HG03571 (cell line): ENCODE measurements at regions not wholly inside any gene's neighbourhood (a gene's known extent, or its start where the extent isn't known, plus 50 kb on each side); places are given as distances from the start of the nearest gene placed in this dataset.

Experiments
- ATAC-seq: cut with Tn5 transposase; IDR thresholded peaks from one replicate; pipeline ENCODE4 v1.9.1; 2021; ENCODE audit not compliant: unreplicated experiment

- ATAC-seq = no peak
These were observed 178.0 kb upstream of the DMRT1 start for GRCh38 chr9:663541-663940.

GRCh38 chr9:665296-665695 lies 176.2 kb upstream of the DMRT1 start:
- no peak for ATAC-seq

- ATAC-seq = no peak
These were observed 169.5 kb upstream of the DMRT1 start for GRCh38 chr9:671997-672396.

GRCh38 chr9:672851-673250 lies 168.6 kb upstream of the DMRT1 start:
- no peak for ATAC-seq

- ATAC-seq = no peak
These were observed 168.1 kb upstream of the DMRT1 start for GRCh38 chr9:673264-673965.

GRCh38 chr9:673966-674526 lies 167.5 kb upstream of the DMRT1 start:
- no peak for ATAC-seq

GRCh38 chr9:675697-676370 lies 165.7 kb upstream of the DMRT1 start:
- no peak for ATAC-seq

- ATAC-seq = no peak
These were observed 164.6 kb upstream of the DMRT1 start for GRCh38 chr9:676780-677438.

GRCh38 chr9:677461-678097 lies 163.9 kb upstream of the DMRT1 start:
- no peak for ATAC-seq

GRCh38 chr9:678897-679296 lies 162.6 kb upstream of the DMRT1 start:
- ATAC-seq = no peak

- no peak for ATAC-seq
These were observed 162.0 kb upstream of the DMRT1 start for GRCh38 chr9:679462-679861.

- ATAC-seq = no peak
These were observed 161.4 kb upstream of the DMRT1 start for GRCh38 chr9:680106-680505.

GRCh38 chr9:682633-683508 lies 158.6 kb upstream of the DMRT1 start:
- no peak for ATAC-seq

GRCh38 chr9:683509-684021 lies 157.9 kb upstream of the DMRT1 start:
- ATAC-seq = no peak

GRCh38 chr9:684054-684890 lies 157.2 kb upstream of the DMRT1 start:
- no peak for ATAC-seq

GRCh38 chr9:684941-685340 lies 156.6 kb upstream of the DMRT1 start:
- no peak for ATAC-seq

GRCh38 chr9:686321-686813 lies 155.1 kb upstream of the DMRT1 start:
- no peak for ATAC-seq

GRCh38 chr9:687034-687785 lies 154.3 kb upstream of the DMRT1 start:
- no peak for ATAC-seq
